GM12872 (cell line): ENCODE measurements at regions not wholly inside any gene's neighbourhood (a gene's known extent, or its start where the extent isn't known, plus 50 kb on each side); places are given as distances from the start of the nearest gene placed in this dataset.

ENCODE experiments used
- CTCF ChIP-seq: IDR thresholded peaks from 3 replicates; pipeline ENCODE4 v1.5.1; 2011; ENCODE audit warnings: low read depth, mild to moderate bottlenecking, low read length, moderate library complexity; ENCODE audit not compliant: insufficient read depth

DNA sequence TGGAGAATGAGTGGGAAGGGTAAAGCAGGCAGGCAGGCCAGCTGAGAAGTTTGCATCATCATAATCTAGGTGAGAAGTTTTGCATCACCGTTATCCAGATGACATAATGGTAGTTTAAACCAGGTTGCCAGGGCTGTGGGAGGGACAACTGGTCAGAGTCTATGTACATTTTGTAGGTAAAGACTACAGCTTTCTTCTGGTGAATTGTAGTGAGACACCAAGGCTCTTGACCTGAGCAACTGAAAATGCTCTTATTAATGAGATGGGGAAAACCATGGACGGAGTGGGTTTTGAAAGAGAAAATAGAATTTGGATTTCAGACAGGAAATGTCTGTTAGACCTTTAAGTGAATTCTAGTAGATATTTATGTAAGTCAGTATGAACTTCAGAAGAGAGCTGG lies 76.0 kb upstream of the VEGFC start:
- no peak for TF ChIP-seq CTCF

- no peak for TF ChIP-seq CTCF
These were observed 79.7 kb upstream of the VEGFC start for GRCh38 chr4:176872461-176872860.

- TF ChIP-seq CTCF, result no peak
These were observed 82.2 kb upstream of the VEGFC start for GRCh38 chr4:176874721-176875445.

- no peak for TF ChIP-seq CTCF
These were observed 82.8 kb upstream of the VEGFC start for GRCh38 chr4:176875446-176875930.

GRCh38 chr4:176879380-176880116 lies 86.8 kb upstream of the VEGFC start:
- TF ChIP-seq CTCF, result no peak

DNA sequence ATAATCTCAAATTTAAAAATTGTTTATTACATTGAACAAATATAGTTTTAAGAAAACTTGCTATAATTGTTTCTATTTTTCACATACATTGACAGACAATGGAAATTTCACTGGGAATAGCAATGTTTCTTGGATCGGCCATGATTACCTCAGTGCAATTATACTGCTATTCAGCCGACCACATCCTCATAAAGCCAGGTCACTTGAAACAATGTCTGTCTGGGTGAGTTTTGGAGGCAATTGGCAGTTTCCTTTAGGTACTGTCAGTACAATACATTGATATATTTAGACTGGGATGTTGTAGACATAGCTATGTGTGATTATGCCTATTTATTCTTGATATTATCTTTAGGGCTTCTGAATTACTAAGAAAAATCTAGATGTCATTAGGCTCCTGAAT lies 89.5 kb upstream of the VEGFC start:
- no peak for TF ChIP-seq CTCF

- TF ChIP-seq CTCF, result no peak
These were observed 90.4 kb upstream of the VEGFC start for GRCh38 chr4:176883108-176883550.
